GM12878 (cell line): ENCODE measurements at regions not wholly inside any gene's neighbourhood (a gene's known extent, or its start where the extent isn't known, plus 50 kb on each side); places are given as distances from the start of the nearest gene placed in this dataset.

ENCODE experiments used
- ATF3 ChIP-seq: IDR thresholded peaks from 2 replicates; pipeline ENCODE4 v1.6.1; 2011; ENCODE audit warnings: low read depth, mild to moderate bottlenecking, low read length, moderate library complexity, borderline replicate concordance; ENCODE audit errors: extremely low read depth
- CTCF ChIP-seq, 3 experiments: IDR thresholded peaks in 2 of 3; conservative IDR thresholded peaks in 1 of 3; 2 replicates each; pipeline ENCODE4 v1.5.1; 2011; ENCODE audit warnings: low read depth in 3 of 3, low read length in 3 of 3, mild to moderate bottlenecking in 3 of 3, control low read depth in 2 of 3, moderate library complexity in 2 of 3, inconsistent platforms in 1 of 3, mixed read lengths in 1 of 3; ENCODE audit not compliant: control insufficient read depth in 2 of 3, insufficient read depth in 1 of 3; ENCODE audit errors: extremely low read depth in 1 of 3
- FOXK2 ChIP-seq: fragments of 450-650 bp; IDR thresholded peaks from 2 replicates; pipeline ENCODE4 v1.6.1; 2017; ENCODE audit warnings: mild to moderate bottlenecking, moderate library complexity
- IKZF1 ChIP-seq: fragments of 450-650 bp; conservative IDR thresholded peaks from 2 replicates; pipeline ENCODE4 v1.6.1; 2017; ENCODE audit warnings: antibody characterized with exemption, mild to moderate bottlenecking
- MAX ChIP-seq: IDR thresholded peaks from 2 replicates; pipeline ENCODE4 v1.6.1; 2012; ENCODE audit warnings: low read depth, low read length, improper control_type of control experiment
- POLR2A ChIP-seq: IDR thresholded peaks from 2 replicates; pipeline ENCODE4 v1.6.1; 2011; ENCODE audit warnings: low read depth, mild to moderate bottlenecking, low read length
- POLR2AphosphoS5 ChIP-seq: IDR thresholded peaks from 2 replicates; pipeline ENCODE4 v1.6.1; 2011; ENCODE audit warnings: mild to moderate bottlenecking, low read length, inconsistent platforms
- REST ChIP-seq: IDR thresholded peaks from 2 replicates; pipeline ENCODE4 v1.6.1; 2012; ENCODE audit warnings: mild to moderate bottlenecking, low read depth, low read length
- TARDBP ChIP-seq: IDR thresholded peaks from 2 replicates; pipeline ENCODE4 v1.6.1; 2016; ENCODE audit warnings: borderline replicate concordance
- TF ChIP-seq, protein P1 (sequence below): fragments of 150-350 bp; IDR thresholded peaks from 2 replicates; pipeline ENCODE4 v1.6.1; 2016; ENCODE audit warnings: low read depth, low read length

DNA sequence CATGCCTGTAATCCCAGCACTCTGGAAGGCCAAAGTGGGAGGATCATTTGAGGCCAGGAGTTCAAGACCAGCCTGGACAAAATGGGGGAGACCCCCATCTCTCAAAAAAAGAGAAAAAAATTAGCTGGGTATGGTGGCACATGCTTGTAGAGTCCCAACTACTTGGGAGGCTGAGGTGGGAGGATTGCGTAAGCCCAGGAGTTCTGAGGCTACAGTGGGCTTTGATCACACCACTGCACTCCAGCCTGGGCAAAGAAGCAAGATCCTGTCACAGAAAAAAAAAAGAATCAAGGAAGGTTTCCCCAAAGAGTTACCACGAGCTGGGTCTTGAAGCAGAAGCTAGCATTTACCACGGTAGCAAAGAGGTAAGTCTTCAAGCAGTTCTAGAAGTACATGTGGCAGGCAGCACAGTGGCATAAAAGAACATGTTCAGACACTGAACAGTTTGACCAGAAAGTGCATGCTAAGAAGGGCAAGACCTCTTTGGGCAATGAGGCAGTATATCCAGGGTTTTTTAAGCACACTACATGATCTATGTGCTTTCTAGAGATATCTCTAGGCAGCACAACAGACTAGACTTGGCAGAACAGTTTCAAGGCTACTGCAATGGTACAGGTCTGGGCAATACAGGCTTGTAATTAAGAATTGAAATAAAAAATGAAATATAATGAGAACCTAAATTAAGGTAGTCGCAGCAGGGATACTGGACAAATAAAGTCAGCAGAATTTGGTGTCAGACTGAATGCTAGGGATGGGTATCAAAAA lies 418.5 kb downstream of the SHQ1 start:
- no peak for TF ChIP-seq FOXK2
- TF ChIP-seq, protein P1, sequence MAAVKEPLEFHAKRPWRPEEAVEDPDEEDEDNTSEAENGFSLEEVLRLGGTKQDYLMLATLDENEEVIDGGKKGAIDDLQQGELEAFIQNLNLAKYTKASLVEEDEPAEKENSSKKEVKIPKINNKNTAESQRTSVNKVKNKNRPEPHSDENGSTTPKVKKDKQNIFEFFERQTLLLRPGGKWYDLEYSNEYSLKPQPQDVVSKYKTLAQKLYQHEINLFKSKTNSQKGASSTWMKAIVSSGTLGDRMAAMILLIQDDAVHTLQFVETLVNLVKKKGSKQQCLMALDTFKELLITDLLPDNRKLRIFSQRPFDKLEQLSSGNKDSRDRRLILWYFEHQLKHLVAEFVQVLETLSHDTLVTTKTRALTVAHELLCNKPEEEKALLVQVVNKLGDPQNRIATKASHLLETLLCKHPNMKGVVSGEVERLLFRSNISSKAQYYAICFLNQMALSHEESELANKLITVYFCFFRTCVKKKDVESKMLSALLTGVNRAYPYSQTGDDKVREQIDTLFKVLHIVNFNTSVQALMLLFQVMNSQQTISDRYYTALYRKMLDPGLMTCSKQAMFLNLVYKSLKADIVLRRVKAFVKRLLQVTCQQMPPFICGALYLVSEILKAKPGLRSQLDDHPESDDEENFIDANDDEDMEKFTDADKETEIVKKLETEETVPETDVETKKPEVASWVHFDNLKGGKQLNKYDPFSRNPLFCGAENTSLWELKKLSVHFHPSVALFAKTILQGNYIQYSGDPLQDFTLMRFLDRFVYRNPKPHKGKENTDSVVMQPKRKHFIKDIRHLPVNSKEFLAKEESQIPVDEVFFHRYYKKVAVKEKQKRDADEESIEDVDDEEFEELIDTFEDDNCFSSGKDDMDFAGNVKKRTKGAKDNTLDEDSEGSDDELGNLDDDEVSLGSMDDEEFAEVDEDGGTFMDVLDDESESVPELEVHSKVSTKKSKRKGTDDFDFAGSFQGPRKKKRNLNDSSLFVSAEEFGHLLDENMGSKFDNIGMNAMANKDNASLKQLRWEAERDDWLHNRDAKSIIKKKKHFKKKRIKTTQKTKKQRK: no peak
- TF ChIP-seq REST: no peak
- no peak for TF ChIP-seq POLR2AphosphoS5
- no peak for TF ChIP-seq IKZF1
- no peak for TF ChIP-seq CTCF (IDR thresholded peaks at IDR 0.05 in 2 of 3, conservative IDR thresholded peaks at IDR 0.05 in 1 of 3; ENCODE audit: control insufficient read depth in 2 of 3, extremely low read depth in 1 of 3, insufficient read depth in 1 of 3, low read depth in 3 of 3, low read length in 3 of 3)
- TF ChIP-seq POLR2A: no peak
- TF ChIP-seq MAX: no peak
- TF ChIP-seq TARDBP: no peak
- TF ChIP-seq ATF3: no peak
